ENCODE measurements at regions not wholly inside any gene's neighbourhood (a gene's known extent, or its start where the extent isn't known, plus 50 kb on each side); places are given as distances from the start of the nearest gene placed in this dataset.

- TF ChIP-seq CTCF (IDR thresholded peaks at IDR 0.05; ENCODE audit: low read depth, low read length) = no peak
- DNase-seq (ENCODE audit: extremely low read depth, low read depth) = peak; percentile 18
Measured at GRCh38 chr12:22974865-22975264, 349.9 kb downstream of the ETNK1 start.

GRCh38 chr12:22978962-22979361 lies 354.0 kb downstream of the ETNK1 start:
- peak; percentile 79 for DNase-seq (ENCODE audit: extremely low read depth, low read depth)
- TF ChIP-seq CTCF (IDR thresholded peaks at IDR 0.05; ENCODE audit: low read depth, low read length) = no peak

- no peak for TF ChIP-seq CTCF (IDR thresholded peaks at IDR 0.05; ENCODE audit: low read depth, low read length)
- no peak for DNase-seq (ENCODE audit: extremely low read depth, low read depth)
Measured at GRCh38 chr12:22979854-22980469, 355.0 kb downstream of the ETNK1 start.

- no peak for DNase-seq (ENCODE audit: extremely low read depth, low read depth)
- TF ChIP-seq CTCF (IDR thresholded peaks at IDR 0.05; ENCODE audit: low read depth, low read length) = peak; percentile 23
Measured at GRCh38 chr12:22981711-22982110, 356.7 kb downstream of the ETNK1 start.

GRCh38 chr12:22982635-22983034 lies 357.7 kb downstream of the ETNK1 start:
- TF ChIP-seq CTCF (IDR thresholded peaks at IDR 0.05; ENCODE audit: low read depth, low read length) = no peak
- DNase-seq (ENCODE audit: extremely low read depth, low read depth) = no peak

GRCh38 chr12:22986997-22987396 lies 362.0 kb downstream of the ETNK1 start:
- no peak for DNase-seq (ENCODE audit: extremely low read depth, low read depth)
- TF ChIP-seq CTCF (IDR thresholded peaks at IDR 0.05; ENCODE audit: low read depth, low read length) = no peak

GRCh38 chr12:22990501-22990900 lies 365.5 kb downstream of the ETNK1 start:
- DNase-seq (ENCODE audit: extremely low read depth, low read depth) = no peak
- TF ChIP-seq CTCF (IDR thresholded peaks at IDR 0.05; ENCODE audit: low read depth, low read length) = no peak

Data from AG09319 (cell line).